OCI-LY1 (cell line): ENCODE measurements at regions not wholly inside any gene's neighbourhood (a gene's known extent, or its start where the extent isn't known, plus 50 kb on each side); places are given as distances from the start of the nearest gene placed in this dataset.

Experiments
- H2AFZ ChIP-seq: fragments of 200-600 bp; sonication (generic), shearing (Covaris generic); 2 replicates; pipeline ENCODE4 v1.6.0; 2014; ENCODE audit warnings: antibody characterized with exemption, mild to moderate bottlenecking, low read length
- H3F3A ChIP-seq: fragments of 200-600 bp; sonication (generic), shearing (Covaris generic); 2 replicates; pipeline ENCODE4 v1.6.0; 2014; ENCODE audit warnings: mild to moderate bottlenecking, antibody characterized with exemption, low read length, moderate library complexity; ENCODE audit not compliant: insufficient read depth
- H3K27ac ChIP-seq: fragments of 200-600 bp; sonication (generic); 2 replicates; pipeline ENCODE4 v1.5.1; 2014; ENCODE audit warnings: low read length, mixed run types, mild to moderate bottlenecking, low read depth; ENCODE audit not compliant: poor library complexity, severe bottlenecking
- H3K27me3 ChIP-seq: fragments of 200-600 bp; sonication (generic); 2 replicates; pipeline ENCODE4 v1.6.0; 2014; ENCODE audit warnings: antibody characterized with exemption, mild to moderate bottlenecking, low read length, moderate library complexity; ENCODE audit not compliant: insufficient read depth
- H3K36me3 ChIP-seq: fragments of 200-600 bp; sonication (generic); 2 replicates; pipeline ENCODE4 v1.6.1; 2014; ENCODE audit warnings: mild to moderate bottlenecking, antibody characterized with exemption, low read length, moderate library complexity, mixed read lengths; ENCODE audit not compliant: insufficient read depth
- H3K4me1 ChIP-seq: fragments of 200-600 bp; sonication (generic); 2 replicates; pipeline ENCODE4 v1.5.1; 2014; ENCODE audit warnings: mild to moderate bottlenecking, low read length, moderate library complexity; ENCODE audit not compliant: insufficient read depth, severe bottlenecking
- H3K4me2 ChIP-seq: fragments of 200-600 bp; sonication (generic), shearing (Covaris generic); 2 replicates; pipeline ENCODE4 v1.6.1; 2014; ENCODE audit warnings: low read length
- H3K4me3 ChIP-seq: fragments of 200-600 bp; sonication (generic); 2 replicates; pipeline ENCODE4 v1.5.1; 2014; ENCODE audit warnings: low read length, low read depth, mild to moderate bottlenecking, mixed read lengths; ENCODE audit not compliant: poor library complexity, severe bottlenecking
- H3K79me2 ChIP-seq: fragments of 200-600 bp; shearing (Covaris generic); 2 replicates; pipeline ENCODE4 v1.6.1; 2016; ENCODE audit warnings: mixed run types, low read length, mixed read lengths; ENCODE audit not compliant: insufficient read depth
- H3K9ac ChIP-seq: fragments of 200-600 bp; sonication (generic), shearing (Covaris generic); 2 replicates; pipeline ENCODE4 v1.6.1; 2014; ENCODE audit warnings: mild to moderate bottlenecking, low read length, mixed read lengths
- H3K9me2 ChIP-seq: fragments of 200-600 bp; sonication (generic), shearing (Covaris generic); 2 replicates; pipeline ENCODE4 v1.6.1; 2014; ENCODE audit warnings: low read depth, mild to moderate bottlenecking, low read length, mixed read lengths
- H3K9me3 ChIP-seq: fragments of 200-600 bp; shearing (Covaris generic); 2 replicates; pipeline ENCODE4 v1.6.1; 2014; ENCODE audit warnings: low read length, mixed read lengths
- H4K20me1 ChIP-seq: fragments of 200-600 bp; sonication (generic), shearing (Covaris generic); 2 replicates; pipeline ENCODE4 v1.6.0; 2016; ENCODE audit warnings: mild to moderate bottlenecking, low read length; ENCODE audit not compliant: insufficient read depth
- EZH2 ChIP-seq: fragments of 200-600 bp; sonication (generic), shearing (Covaris generic); IDR thresholded peaks from 2 replicates; pipeline ENCODE4 v1.8.0; 2017; ENCODE audit warnings: borderline replicate concordance, mixed run types, mild to moderate bottlenecking, antibody characterized with exemption, low read length, moderate library complexity, mixed read lengths
- TF ChIP-seq, protein P1 (sequence below): fragments of 200-600 bp; sonication (generic), shearing (Covaris generic); IDR thresholded peaks from 2 replicates; pipeline ENCODE4 v1.5.1; 2017; ENCODE audit warnings: mild to moderate bottlenecking, antibody characterized with exemption, low read length, moderate library complexity, mixed read lengths

DNA sequence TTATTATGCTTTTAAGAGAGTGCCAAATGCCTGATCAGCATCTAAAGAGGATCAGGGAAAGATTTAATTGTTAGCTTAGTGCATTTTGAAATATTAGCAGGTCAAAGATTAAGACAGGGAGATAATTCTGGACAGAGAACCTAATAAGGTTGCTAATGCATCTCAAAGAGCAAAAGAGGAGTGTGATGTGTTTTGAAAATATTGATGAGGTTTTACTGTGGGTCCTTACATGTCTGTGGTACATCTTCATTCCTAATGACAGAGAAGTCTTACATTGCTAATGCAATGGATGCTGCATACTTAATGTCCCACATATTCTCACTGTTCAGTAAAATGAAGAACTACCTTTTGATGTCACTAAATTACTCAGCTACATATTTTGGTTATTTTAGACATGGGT, 154.1 kb downstream of the TAF11L14 start:
- H3K4me1 ChIP-seq, result no peaks in the 10 kb centered on the region
- TF ChIP-seq, protein P1, sequence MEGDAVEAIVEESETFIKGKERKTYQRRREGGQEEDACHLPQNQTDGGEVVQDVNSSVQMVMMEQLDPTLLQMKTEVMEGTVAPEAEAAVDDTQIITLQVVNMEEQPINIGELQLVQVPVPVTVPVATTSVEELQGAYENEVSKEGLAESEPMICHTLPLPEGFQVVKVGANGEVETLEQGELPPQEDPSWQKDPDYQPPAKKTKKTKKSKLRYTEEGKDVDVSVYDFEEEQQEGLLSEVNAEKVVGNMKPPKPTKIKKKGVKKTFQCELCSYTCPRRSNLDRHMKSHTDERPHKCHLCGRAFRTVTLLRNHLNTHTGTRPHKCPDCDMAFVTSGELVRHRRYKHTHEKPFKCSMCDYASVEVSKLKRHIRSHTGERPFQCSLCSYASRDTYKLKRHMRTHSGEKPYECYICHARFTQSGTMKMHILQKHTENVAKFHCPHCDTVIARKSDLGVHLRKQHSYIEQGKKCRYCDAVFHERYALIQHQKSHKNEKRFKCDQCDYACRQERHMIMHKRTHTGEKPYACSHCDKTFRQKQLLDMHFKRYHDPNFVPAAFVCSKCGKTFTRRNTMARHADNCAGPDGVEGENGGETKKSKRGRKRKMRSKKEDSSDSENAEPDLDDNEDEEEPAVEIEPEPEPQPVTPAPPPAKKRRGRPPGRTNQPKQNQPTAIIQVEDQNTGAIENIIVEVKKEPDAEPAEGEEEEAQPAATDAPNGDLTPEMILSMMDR, result no peak
- no peak for TF ChIP-seq EZH2
- no peak overlapping the region for H2AFZ ChIP-seq
- no peaks in the 10 kb centered on the region for H3K9me3 ChIP-seq
- H3K79me2 ChIP-seq, result no peaks in the 10 kb centered on the region
- H3K9ac ChIP-seq, result no peak overlapping the region
- no peaks in the 10 kb centered on the region; the same call in 1 of the 2 replicates for H3K36me3 ChIP-seq
- H3K27me3 ChIP-seq, result no peaks in the 10 kb centered on the region
- H3F3A ChIP-seq, result no peaks in the 10 kb centered on the region
- no peak overlapping the region for H3K4me2 ChIP-seq
- H3K27ac ChIP-seq, result no peak overlapping the region
- no peak overlapping the region for H3K4me3 ChIP-seq
- no peaks in the 10 kb centered on the region for H4K20me1 ChIP-seq
- H3K9me2 ChIP-seq, result no peaks in the 10 kb centered on the region

DNA sequence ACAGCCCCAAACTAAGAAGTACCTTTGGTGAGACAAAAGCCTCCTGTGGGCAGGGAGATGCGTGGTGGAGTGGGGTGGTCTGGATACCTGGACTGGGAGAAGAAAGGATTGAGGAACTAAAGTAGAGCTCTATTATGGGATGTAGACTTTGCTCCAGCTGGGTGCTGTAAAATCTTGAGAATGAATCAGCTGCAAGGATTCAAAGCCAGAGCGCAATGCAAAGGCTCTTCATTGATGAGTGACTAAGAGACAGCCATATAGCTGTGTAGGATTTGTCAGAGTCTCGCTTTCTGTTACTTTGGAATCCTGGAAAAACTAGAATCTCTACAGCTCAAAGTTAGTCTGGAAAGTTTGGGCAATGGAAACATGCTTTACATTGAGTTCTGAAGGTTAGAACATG, 159.9 kb downstream of the TAF11L14 start:
- TF ChIP-seq, protein P1, result no peak
- TF ChIP-seq EZH2, result no peak
- no peaks in the 10 kb centered on the region for H3K4me1 ChIP-seq
- H3K27me3 ChIP-seq, result no peaks in the 10 kb centered on the region
- H3K4me2 ChIP-seq, result no peak overlapping the region
- H3K4me3 ChIP-seq, result no peak overlapping the region
- no peaks in the 10 kb centered on the region for H4K20me1 ChIP-seq
- no peaks in the 10 kb centered on the region for H3K9me3 ChIP-seq
- H3K9ac ChIP-seq, result no peak overlapping the region
- no peaks in the 10 kb centered on the region; the same call in 1 of the 2 replicates for H3K36me3 ChIP-seq
- H2AFZ ChIP-seq, result no peak overlapping the region
- H3F3A ChIP-seq, result no peaks in the 10 kb centered on the region
- H3K9me2 ChIP-seq, result no peaks in the 10 kb centered on the region
- no peaks in the 10 kb centered on the region for H3K79me2 ChIP-seq
- H3K27ac ChIP-seq, result no peak overlapping the region

DNA sequence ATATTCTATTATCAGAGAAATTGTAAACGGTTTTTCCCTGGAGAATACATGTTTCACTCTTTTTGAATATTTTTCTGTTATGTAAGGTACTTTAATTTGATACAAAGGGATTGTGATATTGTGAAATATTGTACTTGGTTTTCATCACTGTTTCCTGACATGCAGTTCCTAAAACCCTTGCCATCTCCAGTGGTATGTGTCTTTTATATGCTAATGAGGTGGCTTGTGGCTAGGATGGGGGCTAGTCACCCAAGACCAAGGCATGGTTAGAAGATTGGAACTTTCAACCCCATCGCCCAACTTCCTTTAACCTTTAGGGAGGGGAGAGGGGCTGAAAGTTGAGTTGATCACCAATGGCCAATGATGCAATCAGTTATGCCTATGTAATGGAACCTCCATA, 160.6 kb downstream of the TAF11L14 start:
- Histone ChIP-seq H2AFZ (no peak overlapping the region), H3K79me2 (no peaks in the 10 kb centered on the region), H3F3A (no peaks in the 10 kb centered on the region), H3K4me3 (no peak overlapping the region), H4K20me1 (no peaks in the 10 kb centered on the region), H3K9me2 (no peaks in the 10 kb centered on the region), H3K27me3 (no peaks in the 10 kb centered on the region), H3K9me3 (no peaks in the 10 kb centered on the region), H3K9ac (no peak overlapping the region), H3K4me1 (no peaks in the 10 kb centered on the region), H3K36me3 (no peaks in the 10 kb centered on the region; the same call in 1 of the 2 replicates), H3K27ac (no peak overlapping the region), H3K4me2 (no peak overlapping the region)
- TF ChIP-seq, protein P1, result no peak
- TF ChIP-seq EZH2, result no peak
